ENCODE measurements at regions not wholly inside any gene's neighbourhood (a gene's known extent, or its start where the extent isn't known, plus 50 kb on each side); places are given as distances from the start of the nearest gene placed in this dataset.

- Histone ChIP-seq H3K36me3 (ENCODE audit: control insufficient read depth in 1 of 2, insufficient read depth in 2 of 2, low read length in 2 of 2) (peaks cover 0 to 3% of the 10 kb centered on the region in 2 donors), H3K9me3 (ENCODE audit: control insufficient read depth in 1 of 2, low read length in 2 of 2) (peaks cover 0 to 13% of the 10 kb centered on the region in 2 donors), H3K27me3 (ENCODE audit: low read depth, low read length) (no peaks in the 10 kb centered on the region), H3K27ac (ENCODE audit: low read length) (no peak overlapping the region), H3K4me1 (ENCODE audit: control insufficient read depth in 1 of 2, insufficient read depth in 2 of 2, low read length in 2 of 2) (peaks cover 5 to 20% of the 10 kb centered on the region in 2 donors), H3K4me3 (ENCODE audit: low read depth in 1 of 2, low read length in 2 of 2) (no peak overlapping the region)
These were observed 50.0 kb upstream of the ABL1 start for GRCh38 chr9:130785053-130785452.

Measured in muscle layer of duodenum (tissue), 2 donors.